ENCODE measurements at regions not wholly inside any gene's neighbourhood (a gene's known extent, or its start where the extent isn't known, plus 50 kb on each side); places are given as distances from the start of the nearest gene placed in this dataset.

DNA sequence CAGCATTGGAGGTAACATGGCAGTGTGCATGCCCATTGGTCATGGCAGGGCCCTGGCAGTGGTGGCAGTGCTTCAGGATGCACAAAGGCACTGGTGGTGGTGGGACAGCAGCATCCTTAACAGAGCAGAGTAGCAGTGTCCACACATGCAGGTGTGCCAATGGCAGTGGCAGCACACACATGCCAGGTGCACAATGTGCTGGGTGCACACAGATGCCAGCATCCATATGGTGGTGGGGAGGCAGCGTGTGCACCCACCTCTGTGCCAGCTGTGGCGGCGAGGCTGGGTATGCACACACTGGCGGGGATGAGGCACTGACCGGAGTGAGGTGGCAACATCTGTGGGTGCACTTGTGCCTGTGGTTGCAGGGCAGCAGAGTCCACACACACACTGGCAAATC is 150.6 kb downstream of the SI start:
- ATAC-seq (no peak), DNase-seq (no peak)
- Histone ChIP-seq H3K36me3 (replicated peaks in 1 of 2; ENCODE audit: insufficient read depth in 1 of 2, low read depth in 2 of 2) (no peaks in the 10 kb centered on the region), H3K27ac (no peak overlapping the region), H3K4me1 (no peaks in the 10 kb centered on the region), H3K27me3 (no peaks in the 10 kb centered on the region), H3K9me3 (no peaks in the 10 kb centered on the region), H3K4me3 (no peak overlapping the region)
- TF ChIP-seq POLR2A (IDR thresholded peaks at IDR 0.05), result no peak
- TF ChIP-seq, protein P1, sequence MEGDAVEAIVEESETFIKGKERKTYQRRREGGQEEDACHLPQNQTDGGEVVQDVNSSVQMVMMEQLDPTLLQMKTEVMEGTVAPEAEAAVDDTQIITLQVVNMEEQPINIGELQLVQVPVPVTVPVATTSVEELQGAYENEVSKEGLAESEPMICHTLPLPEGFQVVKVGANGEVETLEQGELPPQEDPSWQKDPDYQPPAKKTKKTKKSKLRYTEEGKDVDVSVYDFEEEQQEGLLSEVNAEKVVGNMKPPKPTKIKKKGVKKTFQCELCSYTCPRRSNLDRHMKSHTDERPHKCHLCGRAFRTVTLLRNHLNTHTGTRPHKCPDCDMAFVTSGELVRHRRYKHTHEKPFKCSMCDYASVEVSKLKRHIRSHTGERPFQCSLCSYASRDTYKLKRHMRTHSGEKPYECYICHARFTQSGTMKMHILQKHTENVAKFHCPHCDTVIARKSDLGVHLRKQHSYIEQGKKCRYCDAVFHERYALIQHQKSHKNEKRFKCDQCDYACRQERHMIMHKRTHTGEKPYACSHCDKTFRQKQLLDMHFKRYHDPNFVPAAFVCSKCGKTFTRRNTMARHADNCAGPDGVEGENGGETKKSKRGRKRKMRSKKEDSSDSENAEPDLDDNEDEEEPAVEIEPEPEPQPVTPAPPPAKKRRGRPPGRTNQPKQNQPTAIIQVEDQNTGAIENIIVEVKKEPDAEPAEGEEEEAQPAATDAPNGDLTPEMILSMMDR (IDR thresholded peaks at IDR 0.05), result no peak
- intact Hi-C loops (cut with DNase I), result no loop called here
- 90 to 93% methylated on average over 3 to 5 of the region's 5 CpGs for WGBS, 2 donors

DNA sequence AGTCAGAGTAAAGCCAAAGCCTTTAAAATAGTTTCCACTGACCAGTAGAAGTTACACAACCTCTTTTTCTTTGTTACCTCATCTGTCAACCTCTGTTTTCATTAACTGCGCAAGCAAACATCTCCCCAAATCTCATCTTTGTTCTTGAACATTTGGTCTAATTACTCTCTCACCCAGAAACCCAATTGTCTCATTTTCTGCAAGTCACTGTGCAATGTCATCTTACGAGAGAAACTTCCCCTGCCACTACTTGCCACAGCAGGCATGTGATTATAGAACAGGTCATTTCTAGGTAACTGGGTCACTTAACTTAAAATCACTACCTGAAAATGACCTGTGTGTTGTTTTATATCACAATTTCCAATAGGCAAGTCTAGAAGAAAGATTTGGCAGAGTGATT is 159.4 kb downstream of the SI start:
- TF ChIP-seq, protein P1 (IDR thresholded peaks at IDR 0.05), result no peak
- TF ChIP-seq POLR2A (IDR thresholded peaks at IDR 0.05), result no peak
- no peak overlapping the region for H3K4me3 ChIP-seq
- H3K27me3 ChIP-seq, result no peaks in the 10 kb centered on the region
- no peak overlapping the region for H3K27ac ChIP-seq
- no peaks in the 10 kb centered on the region for H3K9me3 ChIP-seq
- intact Hi-C loops (cut with DNase I), result no loop called here
- DNase-seq (no peak), ATAC-seq (no peak)
- H3K36me3 ChIP-seq (replicated peaks in 1 of 2; ENCODE audit: insufficient read depth in 1 of 2, low read depth in 2 of 2), result no peaks in the 10 kb centered on the region
- no peaks in the 10 kb centered on the region for H3K4me1 ChIP-seq
- 53 to 59% methylated on average over 2 of the region's 2 CpGs for WGBS, 2 donors

DNA sequence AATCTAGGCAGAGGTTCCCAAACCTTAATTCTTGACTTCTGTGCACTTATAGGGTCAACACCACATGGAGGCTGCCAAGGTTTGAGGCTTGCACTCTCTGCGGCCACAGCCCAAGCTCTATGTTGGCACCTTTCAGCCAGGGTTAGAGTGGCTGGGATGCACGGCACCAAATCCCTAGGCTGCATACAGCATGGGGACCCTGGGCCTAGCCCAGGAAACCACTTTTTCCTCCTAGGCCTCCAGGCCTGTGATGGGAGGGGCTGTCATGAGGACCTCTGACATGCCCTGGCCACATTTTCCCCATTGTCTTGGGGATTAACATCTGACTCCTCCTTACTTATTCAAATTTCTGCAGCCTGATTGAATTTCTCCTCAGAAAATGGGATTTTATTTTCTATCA is 165.4 kb downstream of the SI start:
- no peaks in the 10 kb centered on the region for H3K36me3 ChIP-seq (replicated peaks in 1 of 2; ENCODE audit: insufficient read depth in 1 of 2, low read depth in 2 of 2)
- H3K4me1 ChIP-seq, result no peaks in the 10 kb centered on the region
- H3K27me3 ChIP-seq, result no peaks in the 10 kb centered on the region
- TF ChIP-seq, protein P1 (IDR thresholded peaks at IDR 0.05), result no peak
- no peak for TF ChIP-seq POLR2A (IDR thresholded peaks at IDR 0.05)
- WGBS, 2 donors, result 80 to 88% methylated on average over 1 to 2 of the region's 2 CpGs
- ATAC-seq (no peak), DNase-seq (no peak)
- no peak overlapping the region for H3K4me3 ChIP-seq
- H3K27ac ChIP-seq, result no peak overlapping the region
- intact Hi-C loops (cut with DNase I), result no loop called here
- no peaks in the 10 kb centered on the region for H3K9me3 ChIP-seq

DNA sequence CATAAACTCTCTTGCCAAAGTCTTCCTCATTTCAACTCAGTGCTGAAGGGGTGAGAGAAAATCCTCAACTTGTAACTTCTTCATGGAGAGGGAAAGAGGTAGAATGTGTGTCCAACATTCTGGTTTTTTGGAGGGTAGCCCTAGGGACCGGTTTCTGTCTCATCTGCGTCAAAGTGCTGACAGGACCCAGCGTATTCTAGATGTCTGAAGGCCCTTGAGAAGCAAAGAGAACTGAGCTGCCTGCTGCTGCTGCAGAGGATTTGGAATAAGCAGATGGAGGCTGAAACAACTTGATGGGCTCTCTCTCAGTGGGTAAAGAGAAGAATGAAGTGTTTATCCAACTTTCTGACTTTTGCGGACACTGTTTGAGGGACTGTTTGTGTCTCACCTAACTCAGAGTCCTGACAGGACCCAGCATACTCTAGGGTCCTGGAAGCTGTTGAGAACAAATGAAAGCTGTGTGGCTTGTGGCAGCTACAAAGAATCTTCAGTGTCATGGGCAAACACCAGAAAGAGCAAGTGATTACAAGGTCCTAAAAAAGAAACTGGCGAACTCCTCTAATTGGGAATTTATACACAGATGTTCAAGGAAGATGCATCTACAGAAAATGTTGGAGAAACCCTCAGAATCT is 174.4 kb downstream of the SI start:
- no peaks in the 10 kb centered on the region for H3K27me3 ChIP-seq
- H3K9me3 ChIP-seq, result no peaks in the 10 kb centered on the region
- WGBS, 2 donors, result 72 to 85% methylated on average over 5 of the region's 5 CpGs
- intact Hi-C loops (cut with DNase I), result no loop called here
- H3K4me3 ChIP-seq, result no peak overlapping the region
- H3K4me1 ChIP-seq, result no peaks in the 10 kb centered on the region
- no peak overlapping the region for H3K27ac ChIP-seq
- H3K36me3 ChIP-seq (replicated peaks in 1 of 2; ENCODE audit: insufficient read depth in 1 of 2, low read depth in 2 of 2), result no peaks in the 10 kb centered on the region
- ATAC-seq (no peak), DNase-seq (no peak)
- TF ChIP-seq, protein P1 (IDR thresholded peaks at IDR 0.05), result no peak
- no peak for TF ChIP-seq POLR2A (IDR thresholded peaks at IDR 0.05)

DNA sequence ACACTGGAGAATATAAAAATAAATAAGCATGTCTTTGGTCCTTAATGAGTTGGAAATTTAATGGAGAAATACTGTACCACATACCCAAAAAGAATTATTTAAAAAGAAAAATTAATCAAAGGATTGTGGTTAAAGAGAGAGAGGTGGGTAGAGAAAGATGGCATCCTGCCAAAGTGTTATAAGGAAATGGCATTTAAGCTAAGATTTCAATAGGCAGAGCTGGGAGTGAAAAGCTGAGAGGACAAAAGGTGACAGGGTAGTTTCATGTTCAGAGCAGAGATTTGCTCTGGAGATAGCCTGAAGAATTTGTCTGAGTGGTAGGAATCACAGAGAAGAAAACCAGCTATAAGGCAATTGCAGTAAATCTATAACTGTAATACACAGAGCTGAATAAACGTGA is 181.0 kb downstream of the SI start:
- WGBS, 2 donors, result 57 to 61% methylated on average over 1 of the region's 1 CpG
- TF ChIP-seq POLR2A (IDR thresholded peaks at IDR 0.05), result no peak
- TF ChIP-seq, protein P1 (IDR thresholded peaks at IDR 0.05), result no peak
- H3K4me3 ChIP-seq, result no peak overlapping the region
- DNase-seq (no peak), ATAC-seq (no peak)
- H3K4me1 ChIP-seq, result no peaks in the 10 kb centered on the region
- no peaks in the 10 kb centered on the region for H3K36me3 ChIP-seq (replicated peaks in 1 of 2; ENCODE audit: insufficient read depth in 1 of 2, low read depth in 2 of 2)
- no peak overlapping the region for H3K27ac ChIP-seq
- no peaks in the 10 kb centered on the region for H3K9me3 ChIP-seq
- H3K27me3 ChIP-seq, result no peaks in the 10 kb centered on the region
- intact Hi-C loops (cut with DNase I), result no loop called here
